Lower leg skin (tissue), 3 donors: ENCODE measurements at regions not wholly inside any gene's neighbourhood (a gene's known extent, or its start where the extent isn't known, plus 50 kb on each side); places are given as distances from the start of the nearest gene placed in this dataset.

ENCODE experiments used
- CTCF ChIP-seq, 3 donors: fragments of 450-650 bp; IDR thresholded peaks; one replicate each; pipeline ENCODE4 v1.5.1; 2016; ENCODE audit warnings: antibody characterized with exemption in 3 of 3, mild to moderate bottlenecking in 3 of 3, moderate library complexity in 2 of 3
- POLR2A ChIP-seq, 2 donors: fragments of 450-650 bp; IDR thresholded peaks; one replicate each; pipeline ENCODE4 v1.6.1; 2016 to 2017; ENCODE audit warnings: antibody characterized with exemption in 2 of 2, mild to moderate bottlenecking in 1 of 2, moderate library complexity in 1 of 2

- TF ChIP-seq POLR2A (IDR thresholded peaks at IDR 0.05): no peak
- no peak for TF ChIP-seq CTCF (IDR thresholded peaks at IDR 0.05)
Measured at GRCh38 chr4:130545596-130545995, 1449.6 kb downstream of the C4orf33 start.
